T-cell (primary cell): ENCODE measurements at regions not wholly inside any gene's neighbourhood (a gene's known extent, or its start where the extent isn't known, plus 50 kb on each side); places are given as distances from the start of the nearest gene placed in this dataset.

ENCODE experiments used
- ATAC-seq, 4 experiments: fragments of 200-7000 bp in 3 of 4; fragments of 150-1000 bp in 1 of 4; cut with Tn5 transposase; replicated peaks in 1 of 4; 1 replicate in 3 of 4; 2 replicates in 1 of 4; pipeline ENCODE4 v1.10.0; 2021; ENCODE audit warnings: moderate library complexity in 3 of 4, mild to moderate bottlenecking in 2 of 4, moderate number of reproducible peaks in 1 of 4
- CTCF ChIA-PET, 2 donors: fragments of 300-600 bp; sonication (Branson Sonifier 250); formaldehyde crosslinking; loops; one replicate each; lab custom pipeline; 2022; ENCODE audit warnings: antibody characterized with exemption in 2 of 2; lab: Charles Lee
- POLR2A ChIA-PET, 2 donors: fragments of 300-600 bp; sonication (Branson Sonifier 250); formaldehyde crosslinking; loops; one replicate each; lab custom pipeline; 2022; ENCODE audit warnings: antibody characterized with exemption in 2 of 2; lab: Charles Lee
- DNase-seq, 35 experiments: peaks; one replicate each; pipeline versions ENCODE4 v3.0.0 to v3.0.0-alpha.2; 2013 to 2023
- H3K27ac ChIP-seq: one replicate; pipeline ENCODE4 v1.5.1; 2013; ENCODE audit warnings: low read length
- H3K27me3 ChIP-seq, 2 experiments: replicated peaks in 1 of 2; 1 replicate in 1 of 2; 2 replicates in 1 of 2; pipeline versions ENCODE4 v1.6.1 to v1.7.0; 2013; ENCODE audit warnings: low read length in 1 of 2, mixed read lengths in 1 of 2; ENCODE audit not compliant: control insufficient read depth in 2 of 2, insufficient read depth in 2 of 2; ENCODE audit errors: extremely low read depth in 1 of 2
- H3K36me3 ChIP-seq, 2 donors: 1 replicate in 1 of 2; 2 replicates in 1 of 2; pipeline versions ENCODE4 v1.6.1 to v1.7.0; 2013; ENCODE audit warnings: low read length in 1 of 2; ENCODE audit not compliant: control insufficient read depth in 2 of 2, insufficient read depth in 1 of 2; ENCODE audit errors: extremely low read depth in 1 of 2
- H3K4me1 ChIP-seq, 2 experiments: 1 replicate in 1 of 2; 2 replicates in 1 of 2; pipeline versions ENCODE4 v1.6.1 to v1.7.0; 2013; ENCODE audit warnings: low read length in 2 of 2, mixed read lengths in 1 of 2; ENCODE audit not compliant: insufficient read depth in 2 of 2, control insufficient read depth in 1 of 2; ENCODE audit errors: extremely low read depth in 1 of 2
- H3K4me3 ChIP-seq, 2 donors: 1 replicate in 1 of 2; 2 replicates in 1 of 2; pipeline versions ENCODE4 v1.5.1 to v1.7.0; 2013; ENCODE audit warnings: mild to moderate bottlenecking in 2 of 2, low read length in 1 of 2, moderate library complexity in 1 of 2; ENCODE audit not compliant: control insufficient read depth in 1 of 2; ENCODE audit errors: extremely low read depth in 1 of 2
- H3K9me3 ChIP-seq: 2 replicates; pipeline ENCODE4 v1.7.0; 2013
- H3K27ac Mint-ChIP-seq, 2 donors: one replicate each; pipeline ENCODE4 v1.8.0; 2020 to 2021; ENCODE audit warnings: mild to moderate bottlenecking in 2 of 2, mixed read lengths in 2 of 2
- H3K27me3 Mint-ChIP-seq, 2 donors: one replicate each; pipeline ENCODE4 v1.8.0; 2021 to 2022; ENCODE audit warnings: mixed read lengths in 2 of 2
- H3K36me3 Mint-ChIP-seq: one replicate; pipeline ENCODE4 v1.8.0; 2021; ENCODE audit warnings: mixed read lengths
- H3K4me1 Mint-ChIP-seq, 3 donors: one replicate each; pipeline ENCODE4 v1.8.0; 2020 to 2022; ENCODE audit warnings: mixed read lengths in 3 of 3, mild to moderate bottlenecking in 1 of 3
- H3K4me3 Mint-ChIP-seq, 3 donors: one replicate each; pipeline ENCODE4 v1.8.0; 2020 to 2022; ENCODE audit warnings: mild to moderate bottlenecking in 3 of 3, mixed read lengths in 3 of 3, moderate library complexity in 3 of 3
- H3K9me3 Mint-ChIP-seq, 3 donors: one replicate each; pipeline ENCODE4 v1.8.0; 2020 to 2022; ENCODE audit warnings: mixed read lengths in 3 of 3
- WGBS: methylation state at CpG from one replicate; pipeline ENCODE4 v1.1.5; 2013; ENCODE audit warnings: missing lambda C conversion rate; ENCODE audit not compliant: insufficient coverage; 5-methylcytosine and 5-hydroxymethylcytosine counted together

GRCh38 chr5:164210491-164210890 lies 705.1 kb downstream of the MAT2B start:
- ChIA-PET CTCF (no interaction called here), POLR2A (interaction anchor here in 1 of 2 donors (0.8 kb wide), 1 partner anchor 11 kb away, joined by 4 read pairs; no protein-coding TSS in a partner anchor)
- Mint-ChIP-seq H3K27ac (no peak overlapping the region), H3K27me3 (no peaks in the 10 kb centered on the region), H3K4me1 (no peaks in the 10 kb centered on the region), H3K4me3 (no peak overlapping the region), H3K9me3 (peaks cover 0 to 23% (median 6%) of the 10 kb centered on the region in 3 donors), H3K36me3 (no peaks in the 10 kb centered on the region)
- no peak overlapping the region for H3K4me3 ChIP-seq
- H3K9me3 ChIP-seq = no peaks in the 10 kb centered on the region
- no peak overlapping the region for H3K27ac ChIP-seq
- no peak for DNase-seq
- no peaks in the 10 kb centered on the region for H3K36me3 ChIP-seq
- WGBS = no CpG with 5 or more reads among the region's 3 CpGs
- no peak for ATAC-seq
- H3K27me3 ChIP-seq = no peaks in the 10 kb centered on the region
- no peaks in the 10 kb centered on the region for H3K4me1 ChIP-seq

GRCh38 chr5:164214698-164215097 lies 709.3 kb downstream of the MAT2B start:
- ChIA-PET POLR2A (no interaction called here), CTCF (no interaction called here)
- ATAC-seq (no peak), DNase-seq (no peak)
- Mint-ChIP-seq H3K9me3 (peaks cover 0 to 22% (median 10%) of the 10 kb centered on the region in 3 donors), H3K36me3 (no peaks in the 10 kb centered on the region), H3K4me1 (no peaks in the 10 kb centered on the region), H3K27ac (no peak overlapping the region), H3K27me3 (no peaks in the 10 kb centered on the region), H3K4me3 (no peak overlapping the region)
- Histone ChIP-seq H3K36me3 (no peaks in the 10 kb centered on the region), H3K4me1 (no peaks in the 10 kb centered on the region), H3K27ac (no peak overlapping the region), H3K9me3 (no peaks in the 10 kb centered on the region), H3K4me3 (no peak overlapping the region), H3K27me3 (no peaks in the 10 kb centered on the region)
- WGBS = no CpG with 5 or more reads among the region's 1 CpG

- WGBS = no CpG with 5 or more reads among the region's 1 CpG
- no peaks in the 10 kb centered on the region for H3K4me1 Mint-ChIP-seq
- POLR2A ChIA-PET = no interaction called here
- no peak overlapping the region for H3K4me3 Mint-ChIP-seq
- H3K36me3 Mint-ChIP-seq = no peaks in the 10 kb centered on the region
- CTCF ChIA-PET = no interaction called here
- Histone ChIP-seq H3K36me3 (no peaks in the 10 kb centered on the region), H3K27me3 (no peaks in the 10 kb centered on the region), H3K4me1 (no peaks in the 10 kb centered on the region), H3K4me3 (no peak overlapping the region), H3K9me3 (no peaks in the 10 kb centered on the region), H3K27ac (no peak overlapping the region)
- H3K27ac Mint-ChIP-seq = no peak overlapping the region
- ATAC-seq = no peak
- no peak for DNase-seq
- H3K27me3 Mint-ChIP-seq = no peaks in the 10 kb centered on the region
- peaks cover 0 to 11% (median 6%) of the 10 kb centered on the region in 3 donors for H3K9me3 Mint-ChIP-seq
These were observed 712.0 kb downstream of the MAT2B start for GRCh38 chr5:164217464-164217863.

- Histone ChIP-seq H3K27me3 (no peaks in the 10 kb centered on the region), H3K27ac (no peak overlapping the region), H3K4me1 (no peaks in the 10 kb centered on the region), H3K9me3 (no peaks in the 10 kb centered on the region), H3K36me3 (no peaks in the 10 kb centered on the region), H3K4me3 (no peak overlapping the region)
- ChIA-PET CTCF (no interaction called here), POLR2A (no interaction called here)
- Mint-ChIP-seq H3K36me3 (no peaks in the 10 kb centered on the region), H3K27ac (no peak overlapping the region), H3K9me3 (peaks cover 3 to 22% (median 13%) of the 10 kb centered on the region in 3 donors), H3K4me1 (no peaks in the 10 kb centered on the region), H3K4me3 (no peak overlapping the region), H3K27me3 (no peaks in the 10 kb centered on the region)
- ATAC-seq = no peak
- DNase-seq = no peak
These were observed 715.1 kb downstream of the MAT2B start for GRCh38 chr5:164220522-164220921.

GRCh38 chr5:164224236-164224635 lies 718.8 kb downstream of the MAT2B start:
- no peak for ATAC-seq
- Histone ChIP-seq H3K9me3 (no peaks in the 10 kb centered on the region), H3K27me3 (no peaks in the 10 kb centered on the region), H3K27ac (no peak overlapping the region), H3K4me3 (no peak overlapping the region), H3K36me3 (no peaks in the 10 kb centered on the region), H3K4me1 (no peaks in the 10 kb centered on the region)
- H3K36me3 Mint-ChIP-seq = no peaks in the 10 kb centered on the region
- no CpG with 5 or more reads among the region's 2 CpGs for WGBS
- H3K9me3 Mint-ChIP-seq = peaks cover 10 to 24% (median 13%) of the 10 kb centered on the region in 3 donors
- no peak overlapping the region for H3K4me3 Mint-ChIP-seq
- H3K4me1 Mint-ChIP-seq = no peaks in the 10 kb centered on the region
- ChIA-PET CTCF (no interaction called here), POLR2A (no interaction called here)
- DNase-seq = no peak
- H3K27ac Mint-ChIP-seq = no peak overlapping the region
- no peaks in the 10 kb centered on the region for H3K27me3 Mint-ChIP-seq

- CTCF ChIA-PET = no interaction called here
- Mint-ChIP-seq H3K4me1 (no peaks in the 10 kb centered on the region), H3K27ac (no peak overlapping the region), H3K4me3 (no peak overlapping the region), H3K36me3 (no peaks in the 10 kb centered on the region), H3K27me3 (no peaks in the 10 kb centered on the region), H3K9me3 (peaks cover 10 to 24% (median 13%) of the 10 kb centered on the region in 3 donors)
- H3K4me1 ChIP-seq = no peaks in the 10 kb centered on the region
- H3K27ac ChIP-seq = no peak overlapping the region
- no CpG with 5 or more reads among the region's 2 CpGs for WGBS
- no peaks in the 10 kb centered on the region for H3K27me3 ChIP-seq
- no peak overlapping the region for H3K4me3 ChIP-seq
- DNase-seq (no peak), ATAC-seq (no peak)
- POLR2A ChIA-PET = no interaction called here
- H3K9me3 ChIP-seq = no peaks in the 10 kb centered on the region
- H3K36me3 ChIP-seq = no peaks in the 10 kb centered on the region
These were observed 719.4 kb downstream of the MAT2B start for GRCh38 chr5:164224772-164225171.

GRCh38 chr5:164230341-164230740 lies 724.9 kb downstream of the MAT2B start:
- H3K4me3 ChIP-seq = no peak overlapping the region
- no CpG with 5 or more reads among the region's 1 CpG for WGBS
- Mint-ChIP-seq H3K4me3 (no peak overlapping the region), H3K36me3 (no peaks in the 10 kb centered on the region), H3K4me1 (no peaks in the 10 kb centered on the region), H3K9me3 (peaks cover 5 to 13% (median 10%) of the 10 kb centered on the region in 3 donors), H3K27me3 (no peaks in the 10 kb centered on the region), H3K27ac (no peak overlapping the region)
- no peaks in the 10 kb centered on the region for H3K9me3 ChIP-seq
- DNase-seq (no peak), ATAC-seq (no peak)
- no peaks in the 10 kb centered on the region for H3K36me3 ChIP-seq
- H3K27ac ChIP-seq = no peak overlapping the region
- ChIA-PET POLR2A (no interaction called here), CTCF (interaction anchor here in 1 of 2 donors (0.6 kb wide), 1 partner anchor 21 kb away, joined by 7 read pairs; no protein-coding TSS in a partner anchor)
- H3K27me3 ChIP-seq = no peaks in the 10 kb centered on the region
- H3K4me1 ChIP-seq = no peaks in the 10 kb centered on the region
